Body of pancreas (tissue), 4 donors: ENCODE measurements at regions not wholly inside any gene's neighbourhood (a gene's known extent, or its start where the extent isn't known, plus 50 kb on each side); places are given as distances from the start of the nearest gene placed in this dataset.

ENCODE experiments used
- CTCF ChIP-seq, 7 experiments: fragments of 450-650 bp in 4 of 7; fragments of 200-600 bp in 3 of 7; sonication (generic) in 3 of 7; IDR thresholded peaks; one replicate each; pipeline ENCODE4 v1.5.1; 2016 to 2019; ENCODE audit warnings: antibody characterized with exemption in 7 of 7
- POLR2A ChIP-seq, 3 donors: fragments of 450-650 bp; IDR thresholded peaks; one replicate each; pipeline ENCODE4 v1.6.1; 2016; ENCODE audit warnings: antibody characterized with exemption in 3 of 3, mild to moderate bottlenecking in 2 of 3

GRCh38 chr4:131113704-131114103 is 2017.8 kb downstream of the C4orf33 start:
- TF ChIP-seq CTCF (IDR thresholded peaks at IDR 0.05) (no peak), POLR2A (IDR thresholded peaks at IDR 0.05) (no peak)
